ENCODE measurements at regions not wholly inside any gene's neighbourhood (a gene's known extent, or its start where the extent isn't known, plus 50 kb on each side); places are given as distances from the start of the nearest gene placed in this dataset.
"Not testable (repeated sequence)": the region's sequence is repeated elsewhere in the genome, so short reads cannot be mapped to it uniquely, and the experiment has no call there.

- not testable (repeated sequence) for TF ChIP-seq CTCF, POLR2A (IDR thresholded peaks at IDR 0.05)
These were observed 574.1 kb downstream of the HTR1A start for GRCh38 chr5:63388188-63388587.
